Naive thymus-derived CD4-positive, alpha-beta T cell (primary cell): ENCODE measurements at regions not wholly inside any gene's neighbourhood (a gene's known extent, or its start where the extent isn't known, plus 50 kb on each side); places are given as distances from the start of the nearest gene placed in this dataset.
"Not testable (repeated sequence)": the region's sequence is repeated elsewhere in the genome, so short reads cannot be mapped to it uniquely, and the experiment has no call there.

Source experiments
- ATAC-seq: fragments of 150-1000 bp; cut with Tn5 transposase; 2 replicates; pipeline ENCODE4 v1.10.0; 2021; ENCODE audit warnings: mild to moderate bottlenecking, moderate library complexity
- CTCF ChIA-PET: fragments of 350-600 bp; sonication (Branson Sonifier 250); formaldehyde crosslinking; loops from one replicate; lab custom pipeline; 2021; ENCODE audit warnings: antibody characterized with exemption; lab: Charles Lee
- POLR2A ChIA-PET: fragments of 350-600 bp; sonication (Branson Sonifier 250); formaldehyde crosslinking; loops from one replicate; lab custom pipeline; 2021; ENCODE audit warnings: antibody characterized with exemption, inconsistent platforms; lab: Charles Lee
- DNase-seq, 9 donors: peaks; one replicate each; pipeline versions ENCODE4 v3.0.0 to v3.0.0-alpha.2; 2020 to 2022; ENCODE audit warnings: mixed read lengths in 1 of 9
- H3K27ac ChIP-seq: one replicate; pipeline ENCODE4 v1.7.0; 2013; ENCODE audit warnings: mild to moderate bottlenecking, low read depth, low read length, moderate library complexity
- H3K27me3 ChIP-seq, 2 donors: one replicate each; pipeline ENCODE4 v1.7.0; 2013; ENCODE audit warnings: low read length in 2 of 2, mild to moderate bottlenecking in 2 of 2, moderate library complexity in 2 of 2; ENCODE audit not compliant: control insufficient read depth in 2 of 2, insufficient read depth in 2 of 2
- H3K36me3 ChIP-seq, 3 experiments: 1 replicate in 2 of 3; 2 replicates in 1 of 3; pipeline ENCODE4 v1.7.0; 2013; ENCODE audit warnings: low read length in 3 of 3, mild to moderate bottlenecking in 3 of 3, moderate library complexity in 1 of 3; ENCODE audit not compliant: insufficient read depth in 3 of 3, control insufficient read depth in 2 of 3
- H3K4me1 ChIP-seq, 2 donors: one replicate each; pipeline ENCODE4 v1.7.0; 2013; ENCODE audit warnings: low read length in 2 of 2, mild to moderate bottlenecking in 2 of 2, moderate library complexity in 1 of 2; ENCODE audit not compliant: control insufficient read depth in 2 of 2, insufficient read depth in 2 of 2
- H3K4me3 ChIP-seq: 2 replicates; pipeline ENCODE4 v1.7.0; 2013; ENCODE audit warnings: mild to moderate bottlenecking, low read length
- H3K9me3 ChIP-seq, 3 experiments: 1 replicate in 2 of 3; 2 replicates in 1 of 3; pipeline ENCODE4 v1.7.0; 2013; ENCODE audit warnings: low read length in 3 of 3; ENCODE audit not compliant: control insufficient read depth in 2 of 3
- H3K27ac Mint-ChIP-seq, 9 donors: one replicate each; pipeline ENCODE4 v1.8.0; 2020 to 2022; ENCODE audit warnings: mixed read lengths in 9 of 9, mild to moderate bottlenecking in 8 of 9, moderate library complexity in 5 of 9, inconsistent platforms in 2 of 9
- H3K27me3 Mint-ChIP-seq, 5 donors: one replicate each; pipeline ENCODE4 v1.8.0; 2021 to 2022; ENCODE audit warnings: mixed read lengths in 5 of 5, mild to moderate bottlenecking in 1 of 5
- H3K36me3 Mint-ChIP-seq, 5 donors: one replicate each; pipeline ENCODE4 v1.8.0; 2020 to 2022; ENCODE audit warnings: mixed read lengths in 5 of 5, mild to moderate bottlenecking in 3 of 5, inconsistent platforms in 1 of 5
- H3K4me1 Mint-ChIP-seq, 7 donors: one replicate each; pipeline ENCODE4 v1.8.0; 2020 to 2022; ENCODE audit warnings: mixed read lengths in 7 of 7, mild to moderate bottlenecking in 3 of 7, inconsistent platforms in 1 of 7
- H3K4me3 Mint-ChIP-seq, 10 donors: one replicate each; pipeline ENCODE4 v1.8.0; 2020 to 2022; ENCODE audit warnings: mild to moderate bottlenecking in 10 of 10, mixed read lengths in 10 of 10, moderate library complexity in 6 of 10, inconsistent platforms in 2 of 10
- H3K9me3 Mint-ChIP-seq, 11 donors: one replicate each; pipeline ENCODE4 v1.8.0; 2020 to 2022; ENCODE audit warnings: mixed read lengths in 11 of 11, mild to moderate bottlenecking in 4 of 11, inconsistent platforms in 1 of 11, moderate library complexity in 1 of 11
- intact Hi-C, 2 donors: fragments of 100-400 bp; cut with micrococcal nuclease; formaldehyde crosslinking; loops; one replicate each; pipeline ENCODE4 v1.15.1; 2023

- H3K27ac ChIP-seq, H3K27ac Mint-ChIP-seq, intact Hi-C loops, ATAC-seq, DNase-seq, CTCF ChIA-PET, H3K36me3 ChIP-seq, H3K27me3 Mint-ChIP-seq, H3K4me3 Mint-ChIP-seq, H3K9me3 Mint-ChIP-seq, H3K4me1 Mint-ChIP-seq, H3K36me3 Mint-ChIP-seq, H3K4me1 ChIP-seq, H3K27me3 ChIP-seq, H3K9me3 ChIP-seq, H3K4me3 ChIP-seq: not testable (repeated sequence)
- POLR2A ChIA-PET, result interaction anchor here (0.6 kb wide), 1 partner anchor 320 kb away, joined by 7 read pairs; no protein-coding TSS in a partner anchor
Measured at GRCh38 chr6:142649438-142650234, 295.3 kb downstream of the HIVEP2 start.

GRCh38 chr6:142651384-142651783 lies 293.6 kb downstream of the HIVEP2 start:
- DNase-seq (no peak), ATAC-seq (no peak)
- Histone ChIP-seq H3K36me3 (no peaks in the 10 kb centered on the region), H3K27ac (no peak overlapping the region), H3K4me1 (no peaks in the 10 kb centered on the region), H3K9me3 (no peaks in the 10 kb centered on the region), H3K27me3 (no peaks in the 10 kb centered on the region), H3K4me3 (no peak overlapping the region)
- H3K9me3 Mint-ChIP-seq, result peaks cover 0 to 3% (median 0%) of the 10 kb centered on the region in 11 donors
- no peaks in the 10 kb centered on the region for H3K36me3 Mint-ChIP-seq
- H3K4me1 Mint-ChIP-seq, result peaks cover 0 to 8% (median 4%) of the 10 kb centered on the region in 7 donors
- peaks cover 0 to 7% (median 0%) of the 10 kb centered on the region in 5 donors for H3K27me3 Mint-ChIP-seq
- ChIA-PET CTCF (no interaction called here), POLR2A (no interaction called here)
- H3K27ac Mint-ChIP-seq, result no peak overlapping the region
- H3K4me3 Mint-ChIP-seq, result no peak overlapping the region
- intact Hi-C loops, result no loop called here

- Mint-ChIP-seq H3K27ac (no peak overlapping the region), H3K4me1 (no peaks in the 10 kb centered on the region), H3K27me3 (no peaks in the 10 kb centered on the region), H3K9me3 (peaks cover 0 to 3% (median 0%) of the 10 kb centered on the region in 11 donors), H3K4me3 (no peak overlapping the region), H3K36me3 (no peaks in the 10 kb centered on the region)
- intact Hi-C loops, result no loop called here
- Histone ChIP-seq H3K4me3 (no peak overlapping the region), H3K36me3 (no peaks in the 10 kb centered on the region), H3K4me1 (no peaks in the 10 kb centered on the region), H3K27me3 (no peaks in the 10 kb centered on the region), H3K9me3 (no peaks in the 10 kb centered on the region), H3K27ac (no peak overlapping the region)
- ChIA-PET CTCF (no interaction called here), POLR2A (no interaction called here)
- ATAC-seq (no peak), DNase-seq (no peak)
Measured at GRCh38 chr6:142653710-142654420, 291.1 kb downstream of the HIVEP2 start.

GRCh38 chr6:142659661-142660060 lies 285.3 kb downstream of the HIVEP2 start:
- Mint-ChIP-seq H3K27ac (no peak overlapping the region), H3K4me3 (no peak overlapping the region), H3K9me3 (peaks cover 2 to 24% (median 14%) of the 10 kb centered on the region in 11 donors), H3K36me3 (peaks cover 3 to 18% (median 13%) of the 10 kb centered on the region in 5 donors), H3K4me1 (no peaks in the 10 kb centered on the region), H3K27me3 (no peaks in the 10 kb centered on the region)
- H3K4me1 ChIP-seq, result no peaks in the 10 kb centered on the region
- ChIA-PET POLR2A (no interaction called here), CTCF (interaction anchor here (0.7 kb wide), 1 partner anchor 11 kb away, joined by 4 read pairs; no protein-coding TSS in a partner anchor)
- H3K9me3 ChIP-seq, result no peaks in the 10 kb centered on the region
- DNase-seq (no peak), ATAC-seq (no peak)
- H3K36me3 ChIP-seq, result no peaks in the 10 kb centered on the region
- intact Hi-C loops, result no loop called here
- no peak overlapping the region for H3K4me3 ChIP-seq
- no peaks in the 10 kb centered on the region for H3K27me3 ChIP-seq
- H3K27ac ChIP-seq, result no peak overlapping the region

- Mint-ChIP-seq H3K36me3 (peaks cover 3 to 18% (median 13%) of the 10 kb centered on the region in 5 donors), H3K4me1 (peaks cover 6 to 29% (median 20%) of the 10 kb centered on the region in 7 donors), H3K27me3 (no peaks in the 10 kb centered on the region), H3K27ac (no peak overlapping the region), H3K9me3 (peaks cover 2 to 34% (median 18%) of the 10 kb centered on the region in 11 donors), H3K4me3 (peak overlapping the region in 1 of 10 donors; percentile 27)
- Histone ChIP-seq H3K27ac (no peak overlapping the region), H3K9me3 (no peaks in the 10 kb centered on the region), H3K36me3 (no peaks in the 10 kb centered on the region), H3K4me3 (no peak overlapping the region), H3K27me3 (no peaks in the 10 kb centered on the region), H3K4me1 (peaks cover 0 to 5% of the 10 kb centered on the region in 2 donors)
- CTCF ChIA-PET, result interaction anchor here (0.6 kb wide), 1 partner anchor 193 kb away, joined by 3 read pairs; no protein-coding TSS in a partner anchor
- POLR2A ChIA-PET, result no interaction called here
- DNase-seq (no peak), ATAC-seq (no peak)
- intact Hi-C loops, result no loop called here
Measured at GRCh38 chr6:142665393-142665792, 279.6 kb downstream of the HIVEP2 start.

GRCh38 chr6:142666599-142667185 lies 278.3 kb downstream of the HIVEP2 start:
- H3K4me1 ChIP-seq, result peaks cover 0 to 5% of the 10 kb centered on the region in 2 donors
- Mint-ChIP-seq H3K36me3 (peaks cover 3 to 22% (median 16%) of the 10 kb centered on the region in 5 donors), H3K27me3 (no peaks in the 10 kb centered on the region), H3K9me3 (peaks cover 2 to 39% (median 18%) of the 10 kb centered on the region in 11 donors), H3K4me1 (peaks cover 6 to 29% (median 20%) of the 10 kb centered on the region in 7 donors), H3K4me3 (peak overlapping the region in 7 of 10 donors; percentile 3 to 60 (median 52)), H3K27ac (peak overlapping the region in 6 of 9 donors; percentile 1 to 76 (median 42))
- intact Hi-C loops, result no loop called here
- DNase-seq, result peak in 1 of 9 donors; percentile 4
- H3K27ac ChIP-seq, result no peak overlapping the region
- no peaks in the 10 kb centered on the region for H3K36me3 ChIP-seq
- CTCF ChIA-PET, result interaction anchor here (0.7 kb wide), 1 partner anchor 100 kb away, joined by 4 read pairs; no protein-coding TSS in a partner anchor
- POLR2A ChIA-PET, result no interaction called here
- no peak overlapping the region for H3K4me3 ChIP-seq
- H3K9me3 ChIP-seq, result no peaks in the 10 kb centered on the region
- H3K27me3 ChIP-seq, result no peaks in the 10 kb centered on the region
- ATAC-seq, result no peak
